WI38 (cell line): ENCODE measurements at regions not wholly inside any gene's neighbourhood (a gene's known extent, or its start where the extent isn't known, plus 50 kb on each side); places are given as distances from the start of the nearest gene placed in this dataset.

Source experiments
- H3K4me3 ChIP-seq: 2 replicates; pipeline ENCODE4 v1.5.1; 2011; ENCODE audit warnings: low read depth, mild to moderate bottlenecking, control low read depth, low read length
- CTCF ChIP-seq: IDR thresholded peaks from 2 replicates; pipeline ENCODE4 v1.5.1; 2012; ENCODE audit warnings: low read depth, mild to moderate bottlenecking, control low read depth, low read length

DNA sequence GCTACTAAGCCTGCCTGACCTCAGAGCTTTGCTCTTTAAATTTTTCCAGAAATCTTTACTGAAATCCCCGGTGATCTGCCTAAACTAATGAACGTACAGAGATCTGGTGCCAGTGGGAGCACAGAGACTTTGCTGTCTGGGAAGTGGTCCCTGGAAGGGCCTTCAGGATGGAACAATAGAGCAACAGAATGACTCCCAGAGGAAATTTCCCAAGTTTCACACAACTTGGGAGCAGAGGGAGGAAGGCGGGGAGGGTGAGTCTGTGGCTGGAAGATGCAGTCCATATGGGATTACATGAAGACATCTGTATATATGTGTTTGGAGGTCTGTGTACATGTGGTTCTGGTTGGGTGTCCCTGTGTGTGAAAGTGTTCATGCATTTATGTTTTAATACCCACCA, 638.3 kb downstream of the CCDC171 start:
- TF ChIP-seq CTCF = no peak
- H3K4me3 ChIP-seq = no peak overlapping the region

DNA sequence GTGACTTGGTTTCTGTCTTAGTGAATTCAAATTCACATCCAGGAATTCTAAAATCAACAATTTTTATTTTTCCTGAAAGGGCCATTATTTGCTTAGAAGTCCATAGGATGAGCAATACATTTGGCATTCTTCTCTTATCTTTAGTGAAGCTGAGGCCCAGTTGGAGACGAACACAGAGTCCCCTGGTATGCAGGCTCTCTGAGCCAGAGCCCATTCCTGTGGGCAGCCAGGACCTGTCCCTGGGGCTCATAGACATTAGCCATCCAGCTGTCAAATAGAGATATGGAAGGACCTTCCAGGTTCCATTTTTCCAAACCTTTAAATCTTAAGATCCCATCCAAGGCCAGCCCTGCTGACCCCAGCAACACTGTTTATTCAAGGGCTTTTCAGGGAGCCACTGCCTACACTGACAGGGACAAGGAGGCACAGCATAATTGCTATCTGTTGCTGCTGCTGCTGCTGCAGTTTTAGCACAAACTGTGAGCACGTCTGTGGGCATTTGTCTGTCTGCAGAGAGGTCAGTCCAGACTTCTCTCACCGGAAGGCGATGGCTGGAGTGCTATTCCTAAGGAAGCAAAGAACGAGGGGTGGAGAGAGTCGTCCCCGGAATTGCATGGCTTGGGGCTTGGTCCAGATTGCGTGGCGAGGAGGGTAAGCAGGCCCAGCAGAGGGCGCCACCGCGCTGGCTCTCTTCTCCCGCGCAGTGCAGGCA, 639.0 kb downstream of the CCDC171 start:
- H3K4me3 ChIP-seq = peak overlapping the region; percentile 23
- TF ChIP-seq CTCF = peak; percentile 74

DNA sequence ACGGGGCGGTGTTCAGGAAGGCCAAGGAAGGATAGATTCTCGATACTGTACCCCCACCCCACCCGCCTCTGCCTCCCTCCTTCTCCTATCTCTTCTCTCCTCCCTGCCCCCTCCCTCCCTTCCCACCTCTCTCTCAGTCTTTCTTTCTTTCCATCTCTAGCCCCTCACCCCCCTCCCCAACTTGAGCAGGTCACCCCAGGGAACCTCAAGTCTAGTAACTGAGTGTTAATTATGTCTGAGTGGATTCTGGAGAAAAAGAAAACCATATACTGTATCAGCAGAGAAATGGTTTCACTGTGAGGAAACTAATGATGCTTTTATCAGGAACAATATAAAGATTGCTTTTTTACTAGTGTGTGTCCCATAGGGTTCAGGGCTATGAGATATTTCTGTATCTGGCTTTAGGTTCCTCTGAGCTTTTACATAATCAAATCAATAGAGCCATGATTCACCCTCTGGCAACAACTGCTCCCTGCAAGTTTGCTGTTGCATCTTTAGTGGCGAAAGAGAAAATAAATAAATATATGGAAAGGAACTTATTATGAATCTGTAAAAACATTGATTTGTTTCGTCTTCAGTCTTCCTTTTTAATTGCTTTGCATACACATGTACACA, 639.7 kb downstream of the CCDC171 start:
- no peak overlapping the region for H3K4me3 ChIP-seq
- no peak for TF ChIP-seq CTCF

- no peak for TF ChIP-seq CTCF
- no peak overlapping the region for H3K4me3 ChIP-seq
Measured at GRCh38 chr9:16193066-16193465, 640.2 kb downstream of the CCDC171 start.

- TF ChIP-seq CTCF = no peak
- H3K4me3 ChIP-seq = no peak overlapping the region
Measured at GRCh38 chr9:16196206-16196605, 643.4 kb downstream of the CCDC171 start.

DNA sequence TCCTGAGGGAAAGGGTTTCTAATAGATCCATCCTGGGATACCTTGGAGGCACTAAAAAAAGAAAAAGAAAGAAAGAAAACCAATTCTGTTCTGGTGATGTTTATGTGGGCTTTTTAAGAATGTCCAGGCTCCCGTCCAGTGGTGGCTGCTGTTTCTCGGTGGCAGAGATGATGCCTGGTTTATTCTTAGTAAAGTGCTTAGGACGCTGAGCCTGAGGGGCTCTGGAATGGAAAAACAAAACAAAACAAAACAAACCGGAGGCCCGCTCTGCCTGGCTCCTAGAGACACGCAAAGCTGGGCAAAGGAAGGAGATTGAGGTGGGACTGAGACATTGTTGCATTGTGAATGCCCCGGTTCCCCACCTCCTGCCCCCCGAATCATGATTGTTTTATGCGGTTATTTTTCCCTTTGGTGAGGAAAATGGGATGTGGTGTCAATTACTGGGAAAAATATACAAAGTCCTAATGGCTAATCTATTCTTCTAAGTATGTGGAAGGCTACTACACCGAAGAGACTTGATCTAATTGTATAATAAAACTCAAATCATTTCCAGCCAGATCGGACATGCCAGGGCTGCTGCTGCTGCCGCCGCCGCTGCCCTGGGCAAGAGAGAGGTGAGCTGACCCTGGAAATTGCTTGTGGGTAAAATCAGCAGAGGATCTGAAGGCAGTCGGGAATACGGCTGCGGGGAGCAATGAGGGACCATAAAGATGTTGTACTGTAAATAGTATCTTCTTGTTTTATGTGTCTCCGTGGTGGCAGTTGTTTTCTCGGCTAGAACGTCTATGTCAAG, 644.9 kb downstream of the CCDC171 start:
- TF ChIP-seq CTCF = no peak

DNA sequence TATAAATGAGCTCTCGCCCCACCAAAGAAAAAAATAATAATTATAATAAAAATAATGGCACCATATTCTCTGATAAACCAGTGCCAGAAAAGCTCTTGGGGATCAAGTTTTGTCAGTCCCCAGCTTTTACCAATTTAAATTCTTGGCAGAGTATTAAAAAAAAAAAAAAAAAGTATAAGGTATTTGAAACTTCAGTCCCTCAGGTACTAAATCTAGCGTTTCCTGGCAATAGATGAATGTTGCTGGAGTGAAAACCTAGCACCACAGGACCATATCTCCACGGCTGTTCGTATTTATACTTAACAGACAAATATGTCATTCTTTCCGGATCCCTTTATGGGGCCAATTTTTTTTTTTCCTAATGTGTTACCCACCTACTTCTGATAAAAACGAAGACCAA, 646.2 kb downstream of the CCDC171 start:
- H3K4me3 ChIP-seq = no peak overlapping the region
- no peak for TF ChIP-seq CTCF

More for the DNA sequence above, 644.9 kb downstream of the CCDC171 start:
- no peak overlapping the region for H3K4me3 ChIP-seq
